H1 (cell line): ENCODE measurements at regions not wholly inside any gene's neighbourhood (a gene's known extent, or its start where the extent isn't known, plus 50 kb on each side); places are given as distances from the start of the nearest gene placed in this dataset.

Source experiments
- CTCF ChIA-PET: fragments of 300-600 bp; sonication (Branson Sonifier 250); formaldehyde crosslinking; loops from one replicate; lab custom pipeline; 2021; ENCODE audit not compliant: partially characterized antibody; lab: Charles Lee
- POLR2A ChIA-PET: fragments of 300-600 bp; sonication (Branson Sonifier 250); formaldehyde crosslinking; loops from one replicate; lab custom pipeline; 2021; ENCODE audit warnings: inconsistent platforms; ENCODE audit not compliant: partially characterized antibody; lab: Charles Lee
- DNase-seq, 2 experiments: peaks; one replicate each; pipeline versions ENCODE4 v3.0.0 to v3.0.0-alpha.2; 2010 to 2022; ENCODE audit warnings: low spot score in 2 of 2, low read depth in 1 of 2, mixed read lengths in 1 of 2
- FAIRE-seq: peaks from 2 replicates; lab custom pipeline; 2011; peaks lifted over from hg19 to GRCh38; lab: Jason Lieb, UNC
- H2AFZ ChIP-seq: 2 replicates; pipeline ENCODE4 v1.8.1; 2012; ENCODE audit warnings: low read length, inconsistent platforms
- H2AK5ac ChIP-seq: 2 replicates; pipeline ENCODE4 v1.6.1; 2013; ENCODE audit warnings: low read depth, low read length
- H2BK120ac ChIP-seq: replicated peaks from 2 replicates; pipeline ENCODE3; 2013; ENCODE audit warnings: low read depth, low read length, inconsistent platforms
- H2BK12ac ChIP-seq: 2 replicates; pipeline ENCODE4 v1.6.1; 2013; ENCODE audit warnings: low read depth, low read length
- H2BK15ac ChIP-seq: 2 replicates; pipeline ENCODE4 v1.6.1; 2013; ENCODE audit warnings: low read length
- H2BK20ac ChIP-seq: 2 replicates; pipeline ENCODE4 v1.6.1; 2013; ENCODE audit warnings: low read length
- H2BK5ac ChIP-seq: 2 replicates; pipeline ENCODE4 v1.6.1; 2013; ENCODE audit warnings: low read depth, low read length
- H3K14ac ChIP-seq: 2 replicates; pipeline ENCODE4 v1.6.1; 2013; ENCODE audit warnings: inconsistent platforms; ENCODE audit not compliant: insufficient read length
- H3K18ac ChIP-seq: 2 replicates; pipeline ENCODE4 v1.6.1; 2013; ENCODE audit warnings: low read length; ENCODE audit errors: extremely low read depth
- H3K23ac ChIP-seq: 2 replicates; pipeline ENCODE4 v1.6.1; 2013; ENCODE audit warnings: inconsistent platforms; ENCODE audit not compliant: insufficient read length
- H3K23me2 ChIP-seq: 2 replicates; pipeline ENCODE4 v1.6.1; 2013; ENCODE audit warnings: low read depth, low read length
- H3K27ac ChIP-seq: 2 replicates; pipeline ENCODE4 v1.6.1; 2011; ENCODE audit warnings: low read depth, low read length, inconsistent platforms
- H3K27me3 ChIP-seq, 4 experiments: replicated peaks in 1 of 4; 1 replicate in 1 of 4; 2 replicates in 3 of 4; pipeline versions ENCODE4 v1.6.1 to v1.8.1; 2011 to 2013; ENCODE audit warnings: low read length in 3 of 4, mild to moderate bottlenecking in 3 of 4, inconsistent platforms in 2 of 4, mixed read lengths in 2 of 4, moderate library complexity in 1 of 4; ENCODE audit not compliant: control insufficient read depth in 3 of 4, insufficient read depth in 3 of 4; ENCODE audit errors: extremely low read depth in 1 of 4
- H3K36me3 ChIP-seq, 4 experiments: 2 replicates each; pipeline versions ENCODE4 v1.6.1 to v1.8.1; 2011 to 2013; ENCODE audit warnings: mild to moderate bottlenecking in 4 of 4, low read length in 3 of 4, moderate library complexity in 2 of 4, control low read depth in 1 of 4, inconsistent platforms in 1 of 4; ENCODE audit not compliant: insufficient read depth in 4 of 4, control insufficient read depth in 2 of 4
- H3K4ac ChIP-seq: replicated peaks from 2 replicates; pipeline ENCODE3; 2013; ENCODE audit warnings: low read length, low read depth, mixed read lengths, inconsistent platforms; ENCODE audit not compliant: insufficient read length
- H3K4me1 ChIP-seq, 4 experiments: replicated peaks in 1 of 4; 1 replicate in 1 of 4; 2 replicates in 3 of 4; pipeline versions ENCODE4 v1.6.1 to v1.8.1; 2011 to 2013; ENCODE audit warnings: low read length in 3 of 4, inconsistent platforms in 2 of 4, mixed read lengths in 1 of 4; ENCODE audit not compliant: insufficient read depth in 4 of 4, control insufficient read depth in 3 of 4
- H3K4me2 ChIP-seq, 2 experiments: 2 replicates each; pipeline versions ENCODE4 v1.6.1 to v1.8.1; 2011 to 2013; ENCODE audit warnings: low read depth in 2 of 2, low read length in 2 of 2, control low read depth in 1 of 2, inconsistent platforms in 1 of 2, mild to moderate bottlenecking in 1 of 2; ENCODE audit not compliant: insufficient read depth in 1 of 2
- H3K4me3 ChIP-seq, 4 experiments: fragments of 200-600, 300-600 bp in 1 of 4; sonication (generic), shearing (Covaris generic), sonication (Bioruptor Twin) in 1 of 4; 2 replicates each; pipeline versions ENCODE4 v1.5.1 to v1.8.1; 2011 to 2016; ENCODE audit warnings: low read length in 4 of 4, low read depth in 3 of 4, control low read depth in 2 of 4, inconsistent platforms in 2 of 4, mild to moderate bottlenecking in 2 of 4, mixed read lengths in 1 of 4, moderate library complexity in 1 of 4; ENCODE audit not compliant: insufficient read depth in 2 of 4; ENCODE audit errors: extremely low read depth in 1 of 4
- H3K56ac ChIP-seq: replicated peaks from 2 replicates; pipeline ENCODE3; 2013; ENCODE audit warnings: low read depth, mild to moderate bottlenecking, mixed read lengths, low read length, inconsistent platforms; ENCODE audit not compliant: insufficient read length
- H3K79me1 ChIP-seq: 2 replicates; pipeline ENCODE4 v1.6.1; 2013; ENCODE audit warnings: low read depth, low read length, control low read depth
- H3K79me2 ChIP-seq, 2 experiments: 2 replicates each; pipeline versions ENCODE4 v1.6.1 to v1.8.1; 2012 to 2013; ENCODE audit warnings: low read length in 2 of 2, mild to moderate bottlenecking in 2 of 2, inconsistent platforms in 1 of 2; ENCODE audit not compliant: insufficient read depth in 2 of 2, control insufficient read depth in 1 of 2
- H3K9ac ChIP-seq, 4 experiments: replicated peaks in 1 of 4; 1 replicate in 1 of 4; 2 replicates in 3 of 4; pipeline versions ENCODE4 v1.6.1 to v1.8.1; 2011 to 2013; ENCODE audit warnings: low read depth in 3 of 4, low read length in 3 of 4, control low read depth in 2 of 4, mild to moderate bottlenecking in 2 of 4, moderate library complexity in 2 of 4, inconsistent platforms in 1 of 4; ENCODE audit errors: extremely low read depth in 1 of 4
- H3K9me3 ChIP-seq, 2 experiments: 2 replicates each; pipeline versions ENCODE4 v1.6.1 to v1.8.1; 2012 to 2013; ENCODE audit warnings: mild to moderate bottlenecking in 2 of 2, moderate library complexity in 2 of 2, control low read depth in 1 of 2, inconsistent platforms in 1 of 2, low read depth in 1 of 2, low read length in 1 of 2, mixed read lengths in 1 of 2; ENCODE audit not compliant: insufficient read depth in 2 of 2
- H4K20me1 ChIP-seq, 2 experiments: replicated peaks in 1 of 2; 2 replicates each; pipeline versions ENCODE3 to v1.8.1; 2011 to 2013; ENCODE audit warnings: inconsistent platforms in 2 of 2, low read length in 2 of 2, mild to moderate bottlenecking in 1 of 2; ENCODE audit not compliant: insufficient read depth in 2 of 2, control insufficient read depth in 1 of 2
- H4K5ac ChIP-seq: 2 replicates; pipeline ENCODE4 v1.6.1; 2013; ENCODE audit warnings: low read length, low read depth, mixed read lengths, inconsistent platforms; ENCODE audit not compliant: insufficient read length
- H4K8ac ChIP-seq: 2 replicates; pipeline ENCODE4 v1.8.0; 2013; ENCODE audit warnings: mild to moderate bottlenecking, moderate library complexity, low read length, inconsistent platforms; ENCODE audit not compliant: insufficient read depth; ENCODE audit errors: extremely low read depth
- H4K91ac ChIP-seq: replicated peaks from 2 replicates; pipeline ENCODE3; 2013; ENCODE audit warnings: low read length, mixed read lengths, inconsistent platforms; ENCODE audit not compliant: insufficient read length
- FOSL1 ChIP-seq: IDR thresholded peaks from 2 replicates; pipeline ENCODE4 v1.6.1; 2011; ENCODE audit warnings: mild to moderate bottlenecking, low read depth, low read length, moderate library complexity; ENCODE audit not compliant: insufficient read depth
- HDAC6 ChIP-seq: IDR thresholded peaks from one replicate; pipeline ENCODE4 v1.7.1; 2012; ENCODE audit warnings: low read depth, mild to moderate bottlenecking, inconsistent platforms, low read length, moderate library complexity
- KDM4A ChIP-seq: IDR thresholded peaks from one replicate; pipeline ENCODE4 v1.7.1; 2012; ENCODE audit warnings: low read depth, mild to moderate bottlenecking, moderate library complexity, low read length, inconsistent platforms; ENCODE audit not compliant: severe bottlenecking
- MAFK ChIP-seq: IDR thresholded peaks from 2 replicates; pipeline ENCODE4 v1.6.1; 2012; ENCODE audit warnings: low read depth, mild to moderate bottlenecking, improper control_type of control experiment, low read length
- PHF8 ChIP-seq: fragments of 200-600 bp; sonication (generic); conservative IDR thresholded peaks from 2 replicates; pipeline ENCODE4 v1.7.1; 2012; ENCODE audit warnings: low read depth, mild to moderate bottlenecking, inconsistent platforms, low read length, moderate library complexity
- POLR2AphosphoS5 ChIP-seq: IDR thresholded peaks from 2 replicates; pipeline ENCODE4 v1.6.1; 2011; ENCODE audit warnings: low read depth, low read length
- RFX5 ChIP-seq: IDR thresholded peaks from 2 replicates; pipeline ENCODE4 v1.6.1; 2011; ENCODE audit warnings: low read depth, low read length, improper control_type of control experiment, borderline replicate concordance
- SIN3A ChIP-seq, 2 experiments: IDR thresholded peaks in 1 of 2; conservative IDR thresholded peaks in 1 of 2; 2 replicates each; pipeline ENCODE4 v1.6.1; 2011 to 2012; ENCODE audit warnings: low read length in 2 of 2, improper control_type of control experiment in 1 of 2, low read depth in 1 of 2, mild to moderate bottlenecking in 1 of 2
- whole genome bisulfite sequencing, 2 experiments: shearing (Covaris generic) in 1 of 2; methylation state at CpG; one replicate each; pipeline versions ENCODE4 v1.1.6 to v1.1.7; 2013 to 2015; ENCODE audit warnings: low lambda C conversion rate in 2 of 2, mixed read lengths in 2 of 2, inconsistent platforms in 1 of 2, low coverage in 1 of 2, missing lambda C conversion rate in 1 of 2; ENCODE audit not compliant: insufficient replicate concordance in 2 of 2, insufficient coverage in 1 of 2, insufficient read length in 1 of 2; ENCODE audit errors: extremely low coverage in 1 of 2, missing lambda C conversion rate in 1 of 2; 5-methylcytosine and 5-hydroxymethylcytosine counted together

DNA sequence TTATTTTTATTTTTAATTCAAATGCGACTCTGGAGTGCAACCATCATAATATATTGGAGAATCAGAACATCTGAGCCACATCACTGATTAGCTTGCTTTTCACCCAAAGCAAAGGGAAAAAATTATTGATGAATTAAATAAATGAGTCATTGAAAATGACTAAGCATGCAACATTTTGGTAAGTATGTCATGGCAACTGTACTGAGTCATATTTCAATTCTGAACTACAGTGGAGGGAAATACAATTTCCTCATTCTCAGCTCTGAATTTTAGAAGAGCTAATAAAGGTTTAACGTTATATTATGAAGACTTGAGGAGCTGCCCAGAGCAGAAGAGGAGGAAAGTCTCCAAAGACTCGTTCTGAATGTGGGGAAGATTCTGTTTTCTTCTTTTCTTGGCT, 89.6 kb upstream of the CCDC68 start:
- Histone ChIP-seq H2BK5ac (no peak overlapping the region), H3K27ac (no peak overlapping the region), H2AK5ac (no peak overlapping the region), H3K9me3 (no peaks in the 10 kb centered on the region), H3K14ac (no peak overlapping the region), H3K4me2 (no peak overlapping the region), H3K79me1 (no peaks in the 10 kb centered on the region), H2AFZ (no peak overlapping the region), H2BK120ac (no peak overlapping the region), H3K18ac (no peak overlapping the region), H3K79me2 (no peaks in the 10 kb centered on the region), H3K27me3 (no peaks in the 10 kb centered on the region), H4K8ac (no peak overlapping the region), H4K20me1 (no peaks in the 10 kb centered on the region), H3K23ac (no peak overlapping the region), H3K4me3 (no peak overlapping the region), H3K56ac (no peak overlapping the region), H3K23me2 (no peaks in the 10 kb centered on the region), H3K9ac (no peak overlapping the region), H3K4me1 (no peaks in the 10 kb centered on the region), H3K4ac (no peak overlapping the region), H2BK20ac (no peak overlapping the region), H2BK15ac (no peak overlapping the region), H3K36me3 (no peaks in the 10 kb centered on the region), H4K5ac (no peak overlapping the region), H4K91ac (no peak overlapping the region), H2BK12ac (no peak overlapping the region)
- FAIRE-seq (no peak), DNase-seq (no peak)
- POLR2A ChIA-PET, result no interaction called here
- WGBS, 2 experiments, result 83% methylated on average over 3 of the region's 3 CpGs; no CpG with 5 or more reads in 1 of the 2 experiments
- CTCF ChIA-PET, result interaction anchor here (1.0 to 2.1 kb wide), 2 partner anchors 11 to 35 kb away, joined by 3 to 6 read pairs; no protein-coding TSS in a partner anchor
- TF ChIP-seq FOSL1, result no peak
- no peak for TF ChIP-seq MAFK
- no peak for TF ChIP-seq SIN3A (conservative IDR thresholded peaks at IDR 0.05 in 1 of 2, IDR thresholded peaks at IDR 0.05 in 1 of 2; ENCODE audit: low read depth in 1 of 2, low read length in 2 of 2)
- no peak for TF ChIP-seq HDAC6
- no peak for TF ChIP-seq POLR2AphosphoS5
- no peak for TF ChIP-seq KDM4A
- no peak for TF ChIP-seq RFX5
- TF ChIP-seq PHF8, result no peak
